Upper lobe of right lung (tissue), 1 donor: ENCODE measurements at regions not wholly inside any gene's neighbourhood (a gene's known extent, or its start where the extent isn't known, plus 50 kb on each side); places are given as distances from the start of the nearest gene placed in this dataset.

Experiments used
- ATAC-seq: fragments of 200-7000 bp; cut with Tn5 transposase; one replicate; pipeline ENCODE4 v1.9.1; 2020; ENCODE audit warnings: mild to moderate bottlenecking, moderate library complexity
- DNase-seq: peaks from one replicate; pipeline ENCODE4 v3.0.0-alpha.2; 2020
- H3K27ac ChIP-seq: fragments of 200-600 bp; one replicate; pipeline ENCODE4 v1.8.0; 2022
- H3K27me3 ChIP-seq: fragments of 200-600 bp; one replicate; pipeline ENCODE4 v1.8.0; 2022; ENCODE audit warnings: mild to moderate bottlenecking
- H3K36me3 ChIP-seq: fragments of 200-600 bp; one replicate; pipeline ENCODE4 v1.8.0; 2022
- H3K4me1 ChIP-seq: fragments of 200-600 bp; one replicate; pipeline ENCODE4 v1.8.0; 2022
- H3K4me3 ChIP-seq: fragments of 200-600 bp; one replicate; pipeline ENCODE4 v1.8.0; 2022; ENCODE audit warnings: mild to moderate bottlenecking
- H3K9me3 ChIP-seq: fragments of 200-600 bp; one replicate; pipeline ENCODE4 v1.8.0; 2022
- intact Hi-C: fragments of 100-400 bp; cut with DNase I; formaldehyde crosslinking; loops from one replicate; pipeline ENCODE4 v1.11.0; 2022
- TF ChIP-seq, protein P1 (sequence below): fragments of 200-600 bp; IDR thresholded peaks from one replicate; pipeline ENCODE4 v1.8.0; 2022; ENCODE audit warnings: antibody characterized with exemption
- donor health status: DM: no; HTN: yes; CAD: no; lungs with severe emphysema.

DNA sequence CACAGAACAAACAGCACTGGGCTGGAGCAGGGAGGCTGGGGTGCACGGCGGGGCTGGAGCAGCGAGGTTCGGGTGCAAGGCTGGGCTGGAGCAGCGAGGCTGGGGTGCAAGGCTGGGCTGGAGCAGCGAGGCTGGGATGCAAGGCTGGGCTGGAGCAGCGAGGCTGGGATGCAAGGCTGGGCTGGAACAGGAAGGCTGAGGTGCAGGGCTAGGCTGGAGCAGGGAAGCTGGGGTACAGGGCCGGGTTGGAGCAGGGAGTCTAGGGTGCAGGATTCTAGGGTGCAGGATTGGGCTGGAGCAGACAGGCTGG, 198.5 kb downstream of the BRD1 start:
- TF ChIP-seq, protein P1, sequence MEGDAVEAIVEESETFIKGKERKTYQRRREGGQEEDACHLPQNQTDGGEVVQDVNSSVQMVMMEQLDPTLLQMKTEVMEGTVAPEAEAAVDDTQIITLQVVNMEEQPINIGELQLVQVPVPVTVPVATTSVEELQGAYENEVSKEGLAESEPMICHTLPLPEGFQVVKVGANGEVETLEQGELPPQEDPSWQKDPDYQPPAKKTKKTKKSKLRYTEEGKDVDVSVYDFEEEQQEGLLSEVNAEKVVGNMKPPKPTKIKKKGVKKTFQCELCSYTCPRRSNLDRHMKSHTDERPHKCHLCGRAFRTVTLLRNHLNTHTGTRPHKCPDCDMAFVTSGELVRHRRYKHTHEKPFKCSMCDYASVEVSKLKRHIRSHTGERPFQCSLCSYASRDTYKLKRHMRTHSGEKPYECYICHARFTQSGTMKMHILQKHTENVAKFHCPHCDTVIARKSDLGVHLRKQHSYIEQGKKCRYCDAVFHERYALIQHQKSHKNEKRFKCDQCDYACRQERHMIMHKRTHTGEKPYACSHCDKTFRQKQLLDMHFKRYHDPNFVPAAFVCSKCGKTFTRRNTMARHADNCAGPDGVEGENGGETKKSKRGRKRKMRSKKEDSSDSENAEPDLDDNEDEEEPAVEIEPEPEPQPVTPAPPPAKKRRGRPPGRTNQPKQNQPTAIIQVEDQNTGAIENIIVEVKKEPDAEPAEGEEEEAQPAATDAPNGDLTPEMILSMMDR: no peak
- Histone ChIP-seq H3K27ac (no peak overlapping the region), H3K9me3 (no peaks in the 10 kb centered on the region), H3K4me3 (no peak overlapping the region), H3K4me1 (peaks cover 5% of the 10 kb centered on the region), H3K27me3 (no peaks in the 10 kb centered on the region), H3K36me3 (no peaks in the 10 kb centered on the region)
- intact Hi-C loops: no loop called here
- DNase-seq: no peak
- no peak for ATAC-seq

DNA sequence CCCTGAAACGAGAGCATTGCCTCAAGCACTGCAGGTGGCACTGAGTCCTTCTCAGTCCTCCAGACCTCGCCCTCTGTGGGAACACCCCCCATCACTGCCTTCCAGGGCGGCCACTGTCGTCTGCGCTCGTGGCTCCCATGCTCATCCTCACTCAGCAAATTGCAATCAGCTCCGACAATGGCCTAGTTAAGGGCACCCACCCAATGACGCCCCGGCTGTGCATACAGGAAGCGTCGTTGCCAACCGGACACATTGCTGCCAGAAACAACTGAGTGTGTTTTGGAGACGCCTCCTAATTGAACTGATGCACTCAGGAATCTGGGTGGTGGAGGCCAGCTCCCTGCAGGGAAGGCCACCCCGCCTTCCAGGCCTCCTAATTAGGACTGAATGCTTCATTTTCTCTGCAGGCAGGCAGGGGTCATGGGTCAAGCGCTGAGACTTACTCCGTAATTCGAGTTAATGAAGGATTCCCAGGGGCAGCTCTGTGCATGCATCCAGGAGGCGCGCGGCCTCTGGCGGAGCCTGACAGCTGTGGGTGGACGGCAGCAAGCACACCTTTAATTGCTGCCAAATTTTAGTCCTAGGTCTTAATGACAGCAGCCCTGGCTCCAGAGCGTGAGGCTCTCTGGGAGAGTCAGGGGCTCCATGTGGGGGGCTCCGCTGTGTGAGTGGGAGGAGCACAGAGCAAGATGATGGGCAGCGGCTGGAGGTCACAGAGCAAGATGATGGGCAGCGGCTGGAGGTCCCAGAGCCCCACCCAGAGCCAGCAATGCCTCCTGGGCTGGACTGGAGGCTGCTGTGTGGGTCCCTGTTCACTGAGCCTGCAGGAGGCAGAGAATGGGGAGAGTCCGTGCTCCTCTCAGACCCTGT, 199.0 kb downstream of the BRD1 start:
- Histone ChIP-seq H3K4me1 (peaks cover 5% of the 10 kb centered on the region), H3K36me3 (no peaks in the 10 kb centered on the region), H3K4me3 (no peak overlapping the region), H3K9me3 (no peaks in the 10 kb centered on the region), H3K27ac (no peak overlapping the region), H3K27me3 (no peaks in the 10 kb centered on the region)
- no peak for ATAC-seq
- DNase-seq: no peak
- TF ChIP-seq, protein P1: no peak
- intact Hi-C loops: no loop called here

DNA sequence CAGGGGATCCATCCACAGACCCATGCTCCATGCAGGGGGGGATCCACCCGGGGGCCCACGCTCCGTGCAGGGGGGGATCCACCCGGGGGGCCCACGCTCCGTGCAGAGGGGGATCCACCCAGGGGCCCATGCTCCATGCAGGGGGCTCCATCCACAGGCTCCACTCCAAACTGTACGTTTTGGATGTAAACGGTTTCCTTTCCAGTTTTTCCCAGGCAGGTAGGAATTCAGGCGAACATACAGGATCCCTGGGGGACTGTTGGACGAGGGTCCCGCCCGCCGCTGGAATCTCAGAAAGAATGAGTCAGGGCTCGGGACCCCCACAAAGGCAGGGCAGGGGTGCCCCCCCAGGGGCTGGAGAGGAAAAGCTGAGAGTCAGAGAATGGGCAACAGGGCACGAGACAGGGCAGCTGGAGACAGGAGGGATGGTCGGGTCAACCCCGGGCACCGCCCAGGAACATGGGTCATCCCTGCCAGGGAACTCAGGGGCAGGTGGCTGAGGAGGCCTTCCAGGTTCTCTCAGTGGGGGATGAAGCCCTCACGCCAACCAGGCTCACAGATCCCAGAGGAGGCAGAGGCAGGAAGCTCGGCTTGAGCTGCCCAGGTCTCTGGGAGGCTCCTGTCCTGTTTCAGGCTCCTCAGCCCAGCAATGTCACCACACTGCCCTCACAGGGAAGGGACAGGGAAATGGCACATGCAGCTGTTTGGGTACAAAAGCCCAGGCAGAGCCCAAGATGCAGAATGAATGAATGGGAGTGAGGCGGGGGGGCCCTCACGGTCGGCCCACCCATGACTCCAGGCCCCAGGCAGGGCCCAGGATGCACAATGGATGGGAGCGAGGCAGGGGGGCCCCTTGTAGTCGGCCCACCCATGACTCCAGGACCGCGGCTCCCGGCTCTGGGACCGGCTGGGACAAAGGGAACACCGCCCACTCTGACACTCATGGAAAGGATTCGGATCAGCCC, 200.2 kb downstream of the BRD1 start:
- TF ChIP-seq, protein P1: no peak
- ATAC-seq: no peak
- no peaks in the 10 kb centered on the region for H3K9me3 ChIP-seq
- no peak overlapping the region for H3K27ac ChIP-seq
- no peak for DNase-seq
- peaks cover 5% of the 10 kb centered on the region for H3K4me1 ChIP-seq
- intact Hi-C loops: no loop called here
- no peaks in the 10 kb centered on the region for H3K36me3 ChIP-seq
- H3K27me3 ChIP-seq: no peaks in the 10 kb centered on the region
- no peak overlapping the region for H3K4me3 ChIP-seq

DNA sequence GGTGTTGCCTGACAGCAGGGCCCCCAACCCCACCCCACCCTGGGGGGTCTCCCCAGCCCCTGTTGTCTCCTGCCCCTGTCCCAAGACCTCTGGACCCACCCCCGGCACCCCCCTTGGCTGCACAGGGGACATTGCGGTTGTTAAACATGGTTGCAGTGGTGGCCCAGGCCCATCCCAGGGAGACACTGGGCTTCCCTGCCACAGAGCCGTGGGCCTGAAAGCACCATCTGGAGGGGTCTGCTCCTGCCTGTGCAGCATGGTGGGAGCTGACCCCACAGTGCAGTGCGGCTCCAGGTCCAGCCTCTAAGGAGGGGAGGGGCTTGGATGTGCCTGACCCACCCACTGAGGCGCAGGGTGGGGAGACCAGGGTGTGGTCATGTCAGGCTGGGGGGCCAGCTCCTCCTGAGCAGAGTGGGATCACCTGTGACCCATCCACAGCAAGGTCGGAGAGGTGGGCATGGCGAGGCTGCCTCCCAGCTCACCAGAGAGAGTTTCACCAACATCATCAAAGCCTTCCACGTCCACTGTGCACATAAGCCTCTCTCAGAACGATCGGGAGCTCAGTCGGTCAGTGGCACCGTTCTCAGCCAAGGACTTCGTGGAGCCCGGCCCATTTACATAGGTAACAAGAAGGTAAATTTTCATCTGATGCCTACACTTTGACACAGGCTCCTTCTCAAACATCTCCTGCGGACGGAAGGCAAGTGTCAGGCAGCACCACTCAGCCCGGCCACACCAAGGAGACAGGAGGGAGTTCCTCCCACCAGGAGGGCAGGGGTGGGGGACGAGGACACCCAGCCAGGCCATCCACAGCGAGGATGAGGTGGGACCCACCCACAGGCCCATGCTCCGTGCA, 201.1 kb downstream of the BRD1 start:
- Histone ChIP-seq H3K4me1 (no peaks in the 10 kb centered on the region), H3K4me3 (no peak overlapping the region), H3K36me3 (no peaks in the 10 kb centered on the region), H3K9me3 (no peaks in the 10 kb centered on the region), H3K27ac (no peak overlapping the region), H3K27me3 (no peaks in the 10 kb centered on the region)
- no peak for ATAC-seq
- intact Hi-C loops: no loop called here
- no peak for DNase-seq
- TF ChIP-seq, protein P1: no peak

DNA sequence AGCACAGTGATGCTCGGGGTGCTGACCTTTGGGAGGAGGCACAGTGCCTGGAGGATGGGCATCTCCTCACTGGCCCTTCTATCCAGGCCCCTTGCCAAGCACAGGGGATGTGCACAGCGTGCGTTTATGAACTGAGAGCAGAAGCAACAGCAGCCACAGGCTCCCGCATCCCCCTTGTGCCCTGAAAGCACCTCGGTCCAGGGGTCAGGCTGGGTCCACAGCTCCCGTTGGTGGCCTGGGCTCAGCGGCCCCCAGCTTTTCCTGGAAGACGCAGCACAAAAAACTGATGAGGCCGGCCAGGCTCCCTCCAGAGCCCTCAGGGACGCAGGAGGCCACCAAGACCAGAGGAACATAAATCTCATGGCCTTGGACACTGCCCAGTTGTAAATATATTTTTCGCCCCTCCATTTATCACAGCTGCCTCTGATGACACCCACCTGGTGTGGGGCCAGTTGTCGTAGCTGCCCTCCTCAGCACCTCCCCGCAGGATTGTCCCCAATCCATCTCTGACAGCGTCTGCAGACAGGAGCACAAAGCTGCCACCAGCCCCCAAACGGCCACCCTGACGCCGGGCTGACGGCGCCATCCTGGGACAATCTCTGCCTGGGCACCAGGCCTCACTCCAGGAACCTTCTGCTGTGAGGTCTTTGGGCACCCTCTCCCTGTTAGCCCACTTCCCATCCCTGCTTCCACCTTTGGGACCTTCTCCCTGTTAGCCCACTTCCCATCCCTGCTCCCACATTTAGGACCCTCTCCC, 203.1 kb downstream of the BRD1 start:
- ATAC-seq (no peak), DNase-seq (no peak)
- no peaks in the 10 kb centered on the region for H3K4me1 ChIP-seq
- intact Hi-C loops: no loop called here
- TF ChIP-seq, protein P1: no peak
- no peaks in the 10 kb centered on the region for H3K36me3 ChIP-seq
- no peak overlapping the region for H3K27ac ChIP-seq
- H3K4me3 ChIP-seq: no peak overlapping the region
- H3K9me3 ChIP-seq: no peaks in the 10 kb centered on the region
- no peaks in the 10 kb centered on the region for H3K27me3 ChIP-seq
